Esophagus squamous epithelium (tissue), 5 donors: ENCODE measurements at regions not wholly inside any gene's neighbourhood (a gene's known extent, or its start where the extent isn't known, plus 50 kb on each side); places are given as distances from the start of the nearest gene placed in this dataset.

Experiments used
- DNase-seq: peaks from one replicate; lab custom pipeline; 2025; lab: John Stamatoyannopoulos, UW
- H3K27ac ChIP-seq, 4 donors: fragments of 200-600 bp; sonication (generic); one replicate each; pipeline ENCODE4 v1.5.1; 2016 to 2019; ENCODE audit warnings: mild to moderate bottlenecking in 1 of 4
- H3K27me3 ChIP-seq, 4 donors: fragments of 200-600 bp; sonication (generic); 1 replicate in 3 of 4; 2 replicates in 1 of 4; pipeline versions ENCODE4 v1.5.1 to v1.6.0; 2017 to 2021; ENCODE audit warnings: antibody characterized with exemption in 1 of 4
- H3K36me3 ChIP-seq, 3 donors: fragments of 200-600 bp; sonication (generic); one replicate each; pipeline ENCODE4 v1.5.1; 2016 to 2019
- H3K4me1 ChIP-seq, 3 donors: fragments of 200-600 bp; sonication (generic); one replicate each; pipeline ENCODE4 v1.5.1; 2017 to 2019
- H3K4me3 ChIP-seq, 4 donors: fragments of 200-600 bp; sonication (generic); 1 replicate in 3 of 4; 2 replicates in 1 of 4; pipeline ENCODE4 v1.5.1; 2016 to 2019; ENCODE audit warnings: mild to moderate bottlenecking in 2 of 4, moderate library complexity in 1 of 4
- H3K9me3 ChIP-seq, 3 donors: fragments of 200-600 bp; sonication (generic); one replicate each; pipeline ENCODE4 v1.5.1; 2016 to 2019
- CTCF ChIP-seq, 6 experiments: fragments of 450-650 bp in 4 of 6; fragments of 200-600 bp in 2 of 6; sonication (generic) in 2 of 6; IDR thresholded peaks; one replicate each; pipeline ENCODE4 v1.5.1; 2016 to 2019; ENCODE audit warnings: antibody characterized with exemption in 6 of 6, mild to moderate bottlenecking in 4 of 6, moderate library complexity in 4 of 6
- POLR2A ChIP-seq, 4 donors: fragments of 450-650 bp; IDR thresholded peaks; one replicate each; pipeline ENCODE4 v1.6.1; 2017; ENCODE audit warnings: antibody characterized with exemption in 4 of 4, mild to moderate bottlenecking in 4 of 4, moderate library complexity in 3 of 4
- WGBS, 2 donors: methylation state at CpG; one replicate each; pipeline ENCODE4 v1.1.5; 2018; 5-methylcytosine and 5-hydroxymethylcytosine counted together
- intact Hi-C: fragments of 100-400 bp; cut with DNase I; formaldehyde crosslinking; loops from one replicate; pipeline ENCODE4 v1.15.0; 2022
- donor health status: DM: yes; HTN: yes; CAD: no.

- 49 to 60% methylated on average over 2 of the region's 2 CpGs for WGBS, 2 donors
- no peak for TF ChIP-seq CTCF (IDR thresholded peaks at IDR 0.05)
- no peak for TF ChIP-seq POLR2A (IDR thresholded peaks at IDR 0.05)
- Histone ChIP-seq H3K27ac (no peak overlapping the region), H3K4me3 (no peak overlapping the region), H3K36me3 (no peaks in the 10 kb centered on the region), H3K9me3 (no peaks in the 10 kb centered on the region), H3K4me1 (no peaks in the 10 kb centered on the region), H3K27me3 (no peaks in the 10 kb centered on the region)
- DNase-seq, result no peak
- intact Hi-C loops, result no loop called here
These were observed 1161.9 kb upstream of the NRXN1 start for GRCh38 chr2:52193804-52194203.

- intact Hi-C loops, result no loop called here
- no peaks in the 10 kb centered on the region for H3K36me3 ChIP-seq
- 34 to 45% methylated on average over 4 of the region's 4 CpGs for WGBS, 2 donors
- H3K4me3 ChIP-seq, result no peak overlapping the region
- TF ChIP-seq POLR2A (IDR thresholded peaks at IDR 0.05) (no peak), CTCF (IDR thresholded peaks at IDR 0.05) (no peak)
- DNase-seq, result no peak
- no peak overlapping the region for H3K27ac ChIP-seq
- H3K9me3 ChIP-seq, result no peaks in the 10 kb centered on the region
- no peaks in the 10 kb centered on the region for H3K27me3 ChIP-seq
- H3K4me1 ChIP-seq, result no peaks in the 10 kb centered on the region
These were observed 1160.7 kb upstream of the NRXN1 start for GRCh38 chr2:52192656-52193055.

DNA sequence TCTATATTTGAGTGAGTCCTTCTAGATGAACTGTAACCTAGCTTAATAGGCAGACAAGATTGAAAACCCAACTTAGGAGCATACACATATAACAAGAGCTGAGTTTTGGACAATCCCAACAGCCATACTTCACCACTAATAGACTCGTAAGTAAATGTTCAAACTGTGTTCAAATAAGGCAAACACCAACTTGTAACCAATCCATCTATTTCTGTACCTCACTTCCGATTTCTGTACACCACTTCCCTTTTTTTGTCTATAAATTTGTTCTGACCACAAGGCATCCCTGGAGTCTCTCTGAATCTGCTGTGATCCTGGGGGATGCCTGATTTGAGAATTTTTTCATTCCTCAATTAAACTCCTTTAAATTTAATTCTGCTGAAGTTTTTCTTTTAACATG, 1149.1 kb upstream of the NRXN1 start:
- Histone ChIP-seq H3K27me3 (no peaks in the 10 kb centered on the region), H3K27ac (no peak overlapping the region), H3K36me3 (no peaks in the 10 kb centered on the region), H3K4me3 (no peak overlapping the region), H3K9me3 (no peaks in the 10 kb centered on the region), H3K4me1 (no peaks in the 10 kb centered on the region)
- intact Hi-C loops, result no loop called here
- no peak for DNase-seq
- 59 to 74% methylated on average over 2 of the region's 2 CpGs for WGBS, 2 donors
- TF ChIP-seq CTCF (IDR thresholded peaks at IDR 0.05), result no peak
- TF ChIP-seq POLR2A (IDR thresholded peaks at IDR 0.05), result no peak

DNA sequence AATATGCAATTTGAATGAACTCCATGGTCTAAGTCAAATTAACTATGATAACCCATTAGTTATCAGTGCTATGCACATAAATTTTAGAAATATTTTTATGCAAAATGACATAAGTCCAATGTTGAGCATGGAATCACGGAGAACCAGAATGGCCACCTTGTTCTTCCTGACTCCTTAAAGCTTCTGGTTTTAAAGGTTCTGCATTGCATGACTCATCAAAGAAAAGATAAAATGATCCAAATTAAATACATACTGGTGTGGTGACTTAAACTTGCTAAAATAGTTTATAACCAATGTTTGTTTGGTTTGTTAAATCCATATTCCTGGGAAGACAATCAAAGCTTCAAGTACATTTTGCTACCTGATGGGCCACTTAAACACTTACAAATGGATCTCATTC, 1146.9 kb upstream of the NRXN1 start:
- intact Hi-C loops, result no loop called here
- no peak for DNase-seq
- Histone ChIP-seq H3K27me3 (no peaks in the 10 kb centered on the region), H3K9me3 (no peaks in the 10 kb centered on the region), H3K4me3 (no peak overlapping the region), H3K4me1 (no peaks in the 10 kb centered on the region), H3K36me3 (no peaks in the 10 kb centered on the region), H3K27ac (no peak overlapping the region)
- TF ChIP-seq CTCF (IDR thresholded peaks at IDR 0.05), result no peak
- TF ChIP-seq POLR2A (IDR thresholded peaks at IDR 0.05), result no peak
- WGBS, 2 donors, result 78 to 79% methylated on average over 1 of the region's 1 CpG

DNA sequence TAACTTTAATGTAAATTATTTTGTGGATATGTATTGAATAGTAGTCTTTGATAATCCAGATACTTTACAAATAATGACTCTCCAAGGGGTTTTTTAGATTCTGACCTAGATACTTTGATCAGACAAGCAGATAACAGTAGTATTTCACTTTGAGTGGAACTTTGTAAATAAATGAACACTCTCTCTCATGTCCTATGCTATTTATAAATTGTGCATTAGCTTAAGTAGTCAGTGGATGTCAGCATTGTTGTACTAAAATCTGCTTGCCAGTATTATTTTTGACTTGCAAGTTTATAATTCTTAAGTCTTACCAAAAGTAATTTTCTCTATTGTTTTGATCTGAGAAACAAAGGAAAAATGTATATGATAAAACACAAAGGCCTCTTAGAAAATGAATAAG, 1113.1 kb upstream of the NRXN1 start:
- no peak for TF ChIP-seq POLR2A (IDR thresholded peaks at IDR 0.05)
- no peak for TF ChIP-seq CTCF (IDR thresholded peaks at IDR 0.05)
- no peak overlapping the region for H3K4me3 ChIP-seq
- no peak for DNase-seq
- H3K9me3 ChIP-seq, result no peaks in the 10 kb centered on the region
- H3K27ac ChIP-seq, result no peak overlapping the region
- intact Hi-C loops, result no loop called here
- H3K36me3 ChIP-seq, result no peaks in the 10 kb centered on the region
- H3K4me1 ChIP-seq, result no peaks in the 10 kb centered on the region
- no peaks in the 10 kb centered on the region for H3K27me3 ChIP-seq
